GM12878 (cell line): ENCODE measurements at regions not wholly inside any gene's neighbourhood (a gene's known extent, or its start where the extent isn't known, plus 50 kb on each side); places are given as distances from the start of the nearest gene placed in this dataset.

Source experiments
- BHLHE40 ChIP-seq, 2 experiments: fragments of 450-650 bp in 1 of 2; IDR thresholded peaks; 2 replicates each; pipeline ENCODE4 v1.6.1; 2011 to 2017; ENCODE audit warnings: low read depth in 2 of 2, borderline replicate concordance in 1 of 2, improper control_type of control experiment in 1 of 2, low read length in 1 of 2, mild to moderate bottlenecking in 1 of 2
- CEBPB ChIP-seq, 2 experiments: fragments of 150-350 bp in 1 of 2; IDR thresholded peaks; 2 replicates each; pipeline ENCODE4 v1.6.1; 2012 to 2014; ENCODE audit warnings: low read depth in 2 of 2, low read length in 2 of 2, borderline replicate concordance in 1 of 2, inconsistent platforms in 1 of 2
- FOS ChIP-seq: IDR thresholded peaks from 3 replicates; pipeline ENCODE4 v1.6.1; 2011; ENCODE audit warnings: borderline replicate concordance; ENCODE audit not compliant: insufficient read length; ENCODE audit errors: extremely low read depth
- KDM1A ChIP-seq: fragments of 200-600 bp; sonication (generic); IDR thresholded peaks from 2 replicates; pipeline ENCODE4 v1.6.1; 2016; ENCODE audit warnings: borderline replicate concordance
- MEF2A ChIP-seq: IDR thresholded peaks from 2 replicates; pipeline ENCODE4 v1.6.1; 2011; ENCODE audit warnings: low read depth, mild to moderate bottlenecking, low read length, moderate library complexity; ENCODE audit not compliant: insufficient read depth
- SMAD5 ChIP-seq: IDR thresholded peaks from 2 replicates; pipeline ENCODE4 v1.6.1; 2016; ENCODE audit warnings: antibody characterized with exemption, low read depth
- SMARCA5 ChIP-seq: fragments of 450-650 bp; IDR thresholded peaks from 2 replicates; pipeline ENCODE4 v1.6.1; 2017; ENCODE audit warnings: mild to moderate bottlenecking
- ZSCAN29 ChIP-seq: fragments of 450-650 bp; IDR thresholded peaks from 2 replicates; pipeline ENCODE4 v1.6.1; 2017; ENCODE audit warnings: mild to moderate bottlenecking, moderate library complexity
- TF ChIP-seq, protein P1 (sequence below): fragments of 450-650 bp; IDR thresholded peaks from 2 replicates; pipeline ENCODE4 v1.6.1; 2017; ENCODE audit warnings: mild to moderate bottlenecking, moderate library complexity
- TF ChIP-seq, protein P2 (sequence below): IDR thresholded peaks from 2 replicates; pipeline ENCODE4 v1.6.1; 2012; ENCODE audit warnings: low read depth, low read length, improper control_type of control experiment
- TF ChIP-seq, protein P3 (sequence below): fragments of 450-650 bp; IDR thresholded peaks from 2 replicates; pipeline ENCODE4 v1.6.1; 2017; ENCODE audit warnings: mild to moderate bottlenecking, moderate library complexity

DNA sequence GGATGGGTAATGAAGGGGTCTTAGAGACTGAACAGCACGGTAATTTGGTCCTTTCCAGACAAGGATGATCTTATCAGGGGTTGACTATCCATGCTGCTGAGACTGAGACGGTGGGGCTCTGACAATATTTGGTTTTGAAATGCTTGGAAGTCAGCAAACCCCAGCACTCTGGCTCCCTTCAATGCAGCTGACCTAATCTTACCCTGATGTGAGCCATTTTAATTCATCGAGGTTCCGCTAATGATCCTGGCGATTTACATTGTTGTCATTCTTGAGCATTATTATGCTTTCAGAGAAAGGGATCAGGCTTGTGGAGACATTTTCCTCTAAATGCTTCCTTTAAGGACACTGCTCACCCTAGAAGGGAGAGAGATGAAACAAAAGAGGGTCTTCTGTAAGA, 114.6 kb upstream of the BMPER start (continued):
- TF ChIP-seq, protein P1, sequence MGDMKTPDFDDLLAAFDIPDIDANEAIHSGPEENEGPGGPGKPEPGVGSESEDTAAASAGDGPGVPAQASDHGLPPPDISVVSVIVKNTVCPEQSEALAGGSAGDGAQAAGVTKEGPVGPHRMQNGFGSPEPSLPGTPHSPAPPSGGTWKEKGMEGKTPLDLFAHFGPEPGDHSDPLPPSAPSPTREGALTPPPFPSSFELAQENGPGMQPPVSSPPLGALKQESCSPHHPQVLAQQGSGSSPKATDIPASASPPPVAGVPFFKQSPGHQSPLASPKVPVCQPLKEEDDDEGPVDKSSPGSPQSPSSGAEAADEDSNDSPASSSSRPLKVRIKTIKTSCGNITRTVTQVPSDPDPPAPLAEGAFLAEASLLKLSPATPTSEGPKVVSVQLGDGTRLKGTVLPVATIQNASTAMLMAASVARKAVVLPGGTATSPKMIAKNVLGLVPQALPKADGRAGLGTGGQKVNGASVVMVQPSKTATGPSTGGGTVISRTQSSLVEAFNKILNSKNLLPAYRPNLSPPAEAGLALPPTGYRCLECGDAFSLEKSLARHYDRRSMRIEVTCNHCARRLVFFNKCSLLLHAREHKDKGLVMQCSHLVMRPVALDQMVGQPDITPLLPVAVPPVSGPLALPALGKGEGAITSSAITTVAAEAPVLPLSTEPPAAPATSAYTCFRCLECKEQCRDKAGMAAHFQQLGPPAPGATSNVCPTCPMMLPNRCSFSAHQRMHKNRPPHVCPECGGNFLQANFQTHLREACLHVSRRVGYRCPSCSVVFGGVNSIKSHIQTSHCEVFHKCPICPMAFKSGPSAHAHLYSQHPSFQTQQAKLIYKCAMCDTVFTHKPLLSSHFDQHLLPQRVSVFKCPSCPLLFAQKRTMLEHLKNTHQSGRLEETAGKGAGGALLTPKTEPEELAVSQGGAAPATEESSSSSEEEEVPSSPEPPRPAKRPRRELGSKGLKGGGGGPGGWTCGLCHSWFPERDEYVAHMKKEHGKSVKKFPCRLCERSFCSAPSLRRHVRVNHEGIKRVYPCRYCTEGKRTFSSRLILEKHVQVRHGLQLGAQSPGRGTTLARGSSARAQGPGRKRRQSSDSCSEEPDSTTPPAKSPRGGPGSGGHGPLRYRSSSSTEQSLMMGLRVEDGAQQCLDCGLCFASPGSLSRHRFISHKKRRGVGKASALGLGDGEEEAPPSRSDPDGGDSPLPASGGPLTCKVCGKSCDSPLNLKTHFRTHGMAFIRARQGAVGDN: no peak
- TF ChIP-seq, protein P2, sequence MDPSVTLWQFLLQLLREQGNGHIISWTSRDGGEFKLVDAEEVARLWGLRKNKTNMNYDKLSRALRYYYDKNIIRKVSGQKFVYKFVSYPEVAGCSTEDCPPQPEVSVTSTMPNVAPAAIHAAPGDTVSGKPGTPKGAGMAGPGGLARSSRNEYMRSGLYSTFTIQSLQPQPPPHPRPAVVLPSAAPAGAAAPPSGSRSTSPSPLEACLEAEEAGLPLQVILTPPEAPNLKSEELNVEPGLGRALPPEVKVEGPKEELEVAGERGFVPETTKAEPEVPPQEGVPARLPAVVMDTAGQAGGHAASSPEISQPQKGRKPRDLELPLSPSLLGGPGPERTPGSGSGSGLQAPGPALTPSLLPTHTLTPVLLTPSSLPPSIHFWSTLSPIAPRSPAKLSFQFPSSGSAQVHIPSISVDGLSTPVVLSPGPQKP: no peak
- no peak for TF ChIP-seq KDM1A
- no peak for TF ChIP-seq MEF2A
- no peak for TF ChIP-seq SMARCA5
- TF ChIP-seq CEBPB (IDR thresholded peaks at IDR 0.05; ENCODE audit: borderline replicate concordance in 1 of 2, low read depth in 2 of 2, low read length in 2 of 2): no peak
- TF ChIP-seq, protein P3, sequence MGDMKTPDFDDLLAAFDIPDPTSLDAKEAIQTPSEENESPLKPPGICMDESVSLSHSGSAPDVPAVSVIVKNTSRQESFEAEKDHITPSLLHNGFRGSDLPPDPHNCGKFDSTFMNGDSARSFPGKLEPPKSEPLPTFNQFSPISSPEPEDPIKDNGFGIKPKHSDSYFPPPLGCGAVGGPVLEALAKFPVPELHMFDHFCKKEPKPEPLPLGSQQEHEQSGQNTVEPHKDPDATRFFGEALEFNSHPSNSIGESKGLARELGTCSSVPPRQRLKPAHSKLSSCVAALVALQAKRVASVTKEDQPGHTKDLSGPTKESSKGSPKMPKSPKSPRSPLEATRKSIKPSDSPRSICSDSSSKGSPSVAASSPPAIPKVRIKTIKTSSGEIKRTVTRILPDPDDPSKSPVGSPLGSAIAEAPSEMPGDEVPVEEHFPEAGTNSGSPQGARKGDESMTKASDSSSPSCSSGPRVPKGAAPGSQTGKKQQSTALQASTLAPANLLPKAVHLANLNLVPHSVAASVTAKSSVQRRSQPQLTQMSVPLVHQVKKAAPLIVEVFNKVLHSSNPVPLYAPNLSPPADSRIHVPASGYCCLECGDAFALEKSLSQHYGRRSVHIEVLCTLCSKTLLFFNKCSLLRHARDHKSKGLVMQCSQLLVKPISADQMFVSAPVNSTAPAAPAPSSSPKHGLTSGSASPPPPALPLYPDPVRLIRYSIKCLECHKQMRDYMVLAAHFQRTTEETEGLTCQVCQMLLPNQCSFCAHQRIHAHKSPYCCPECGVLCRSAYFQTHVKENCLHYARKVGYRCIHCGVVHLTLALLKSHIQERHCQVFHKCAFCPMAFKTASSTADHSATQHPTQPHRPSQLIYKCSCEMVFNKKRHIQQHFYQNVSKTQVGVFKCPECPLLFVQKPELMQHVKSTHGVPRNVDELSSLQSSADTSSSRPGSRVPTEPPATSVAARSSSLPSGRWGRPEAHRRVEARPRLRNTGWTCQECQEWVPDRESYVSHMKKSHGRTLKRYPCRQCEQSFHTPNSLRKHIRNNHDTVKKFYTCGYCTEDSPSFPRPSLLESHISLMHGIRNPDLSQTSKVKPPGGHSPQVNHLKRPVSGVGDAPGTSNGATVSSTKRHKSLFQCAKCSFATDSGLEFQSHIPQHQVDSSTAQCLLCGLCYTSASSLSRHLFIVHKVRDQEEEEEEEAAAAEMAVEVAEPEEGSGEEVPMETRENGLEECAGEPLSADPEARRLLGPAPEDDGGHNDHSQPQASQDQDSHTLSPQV: no peak
- no peak for TF ChIP-seq ZSCAN29
- TF ChIP-seq BHLHE40 (IDR thresholded peaks at IDR 0.05; ENCODE audit: borderline replicate concordance in 1 of 2, low read depth in 2 of 2, low read length in 1 of 2): no peak
- TF ChIP-seq FOS: no peak
- TF ChIP-seq SMAD5: no peak
